HEK293 (cell line): ENCODE measurements at regions not wholly inside any gene's neighbourhood (a gene's known extent, or its start where the extent isn't known, plus 50 kb on each side); places are given as distances from the start of the nearest gene placed in this dataset.

Experiments used
- CTCF ChIA-PET: fragments of 350-600 bp; formaldehyde crosslinking; extraction: SDS; loops from one replicate; lab custom pipeline; 2021; ENCODE audit warnings: antibody characterized with exemption; lab: Yijun Ruan, JAX
- POLR2A ChIA-PET: fragments of 300-600 bp; formaldehyde crosslinking; extraction: SDS; loops from one replicate; lab custom pipeline; 2020; ENCODE audit warnings: antibody characterized with exemption, inconsistent platforms; lab: Yijun Ruan, JAX
- H3K27ac ChIP-seq: fragments of 200-500 bp; sonication (Bioruptor generic); 2 replicates; pipeline ENCODE4 v1.5.1; 2014; ENCODE audit warnings: low read depth, low read length, control low read depth, inconsistent platforms; ENCODE audit errors: extremely low read depth
- H3K36me3 ChIP-seq, 2 experiments: fragments of 200-500 bp in 1 of 2; sonication (Bioruptor generic) in 1 of 2; 1 replicate in 1 of 2; 2 replicates in 1 of 2; pipeline ENCODE4 v1.5.1; 2014 to 2017; ENCODE audit warnings: inconsistent platforms in 2 of 2, low read length in 2 of 2; ENCODE audit not compliant: control insufficient read depth in 2 of 2, insufficient read depth in 1 of 2
- H3K4me1 ChIP-seq: fragments of 200-500 bp; sonication (Bioruptor generic); 2 replicates; pipeline ENCODE4 v1.5.1; 2014; ENCODE audit warnings: mild to moderate bottlenecking, low read length, inconsistent platforms; ENCODE audit not compliant: control insufficient read depth, insufficient read depth
- H3K4me3 ChIP-seq: 2 replicates; pipeline ENCODE4 v1.5.1; 2011; ENCODE audit warnings: low read depth, mild to moderate bottlenecking, control low read depth, low read length, moderate library complexity
- H3K9me3 ChIP-seq: fragments of 200-500 bp; sonication (Bioruptor generic); 2 replicates; pipeline ENCODE4 v1.5.1; 2014; ENCODE audit warnings: low read depth, low read length, inconsistent platforms; ENCODE audit not compliant: control insufficient read depth, insufficient read depth
- BCL11B ChIP-seq: fragments of 450-650 bp; formaldehyde crosslinking; IDR thresholded peaks from 2 replicates; pipeline ENCODE4 v1.5.1; 2016; ENCODE audit warnings: low read depth, missing biosample characterization, missing genetic modification characterization
- KLF16 ChIP-seq: fragments of 450-650 bp; formaldehyde crosslinking; IDR thresholded peaks from 2 replicates; pipeline ENCODE4 v1.5.1; 2017; ENCODE audit warnings: missing biosample characterization, missing genetic modification characterization
- ZEB2 ChIP-seq: fragments of 450-650 bp; formaldehyde crosslinking; IDR thresholded peaks from 2 replicates; pipeline ENCODE4 v1.5.1; 2016; ENCODE audit warnings: missing biosample characterization, missing genetic modification characterization
- ZNF214 ChIP-seq: fragments of 450-650 bp; formaldehyde crosslinking; IDR thresholded peaks from 2 replicates; pipeline ENCODE4 v1.5.1; 2017; ENCODE audit warnings: missing biosample characterization, mild to moderate bottlenecking, missing genetic modification characterization, borderline replicate concordance
- ZNF223 ChIP-seq: fragments of 450-650 bp; formaldehyde crosslinking; IDR thresholded peaks from 2 replicates; pipeline ENCODE4 v1.5.1; 2016; ENCODE audit warnings: missing biosample characterization, missing genetic modification characterization
- ZNF248 ChIP-seq: fragments of 450-650 bp; formaldehyde crosslinking; IDR thresholded peaks from 2 replicates; pipeline ENCODE4 v1.5.1; 2017; ENCODE audit warnings: missing biosample characterization, missing genetic modification characterization
- ZNF341 ChIP-seq: fragments of 450-650 bp; formaldehyde crosslinking; IDR thresholded peaks from 2 replicates; pipeline ENCODE4; 2016; ENCODE audit warnings: low read depth, missing biosample characterization, missing genetic modification characterization
- ZNF350 ChIP-seq: fragments of 450-650 bp; formaldehyde crosslinking; IDR thresholded peaks from 2 replicates; pipeline ENCODE4 v1.5.0; 2017; ENCODE audit warnings: missing biosample characterization, mild to moderate bottlenecking, missing genetic modification characterization
- ZNF362 ChIP-seq: fragments of 450-650 bp; formaldehyde crosslinking; IDR thresholded peaks from 2 replicates; pipeline ENCODE4 v1.5.1; 2016; ENCODE audit warnings: missing biosample characterization, missing genetic modification characterization
- ZNF510 ChIP-seq: fragments of 450-650 bp; formaldehyde crosslinking; IDR thresholded peaks from 2 replicates; pipeline ENCODE4 v1.5.1; 2018; ENCODE audit warnings: mild to moderate bottlenecking, missing genetic modification characterization, missing biosample characterization; ENCODE audit not compliant: insufficient replicate concordance
- ZNF544 ChIP-seq: fragments of 450-650 bp; formaldehyde crosslinking; IDR thresholded peaks from 2 replicates; pipeline ENCODE4 v1.5.0; 2017; ENCODE audit warnings: missing biosample characterization, missing genetic modification characterization
- ZNF610 ChIP-seq: fragments of 450-650 bp; formaldehyde crosslinking; IDR thresholded peaks from 2 replicates; pipeline ENCODE4 v1.5.1; 2016; ENCODE audit warnings: missing biosample characterization, missing genetic modification characterization, borderline replicate concordance
- ZNF776 ChIP-seq: fragments of 450-650 bp; formaldehyde crosslinking; IDR thresholded peaks from 2 replicates; pipeline ENCODE4 v1.5.0; 2017; ENCODE audit warnings: missing biosample characterization, missing genetic modification characterization, borderline replicate concordance
- ZSCAN5A ChIP-seq: fragments of 450-650 bp; formaldehyde crosslinking; IDR thresholded peaks from 2 replicates; pipeline ENCODE4 v1.5.1; 2016; ENCODE audit warnings: missing biosample characterization, missing genetic modification characterization
- TF ChIP-seq, protein P1 (sequence below): fragments of 450-650 bp; formaldehyde crosslinking; IDR thresholded peaks from 2 replicates; pipeline ENCODE4 v1.5.1; 2016; ENCODE audit warnings: missing biosample characterization, missing genetic modification characterization
- TF ChIP-seq, protein P2 (sequence below): fragments of 450-650 bp; formaldehyde crosslinking; IDR thresholded peaks from 2 replicates; pipeline ENCODE4 v1.5.1; 2017; ENCODE audit warnings: missing biosample characterization, missing genetic modification characterization
- TF ChIP-seq, protein P3 (sequence below): fragments of 450-650 bp; formaldehyde crosslinking; IDR thresholded peaks from 2 replicates; pipeline ENCODE4 v1.5.1; 2016; ENCODE audit warnings: missing biosample characterization, missing genetic modification characterization
- TF ChIP-seq, protein P4 (sequence below): fragments of 450-650 bp; formaldehyde crosslinking; IDR thresholded peaks from 2 replicates; pipeline ENCODE4 v1.5.1; 2016; ENCODE audit warnings: missing biosample characterization, missing genetic modification characterization, borderline replicate concordance

- no peak for TF ChIP-seq ZEB2 (tag by site-specific recombination)
- no peak for TF ChIP-seq ZNF776 (tag by site-specific recombination)
- no peak for TF ChIP-seq ZNF214 (tag by site-specific recombination)
- TF ChIP-seq ZNF248 (tag by site-specific recombination) = no peak
- TF ChIP-seq ZNF223 (tag by site-specific recombination) = no peak
- TF ChIP-seq, protein P1, sequence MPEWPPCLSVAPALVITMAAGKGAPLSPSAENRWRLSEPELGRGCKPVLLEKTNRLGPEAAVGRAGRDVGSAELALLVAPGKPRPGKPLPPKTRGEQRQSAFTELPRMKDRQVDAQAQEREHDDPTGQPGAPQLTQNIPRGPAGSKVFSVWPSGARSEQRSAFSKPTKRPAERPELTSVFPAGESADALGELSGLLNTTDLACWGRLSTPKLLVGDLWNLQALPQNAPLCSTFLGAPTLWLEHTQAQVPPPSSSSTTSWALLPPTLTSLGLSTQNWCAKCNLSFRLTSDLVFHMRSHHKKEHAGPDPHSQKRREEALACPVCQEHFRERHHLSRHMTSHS (tag by site-specific recombination) = no peak
- TF ChIP-seq ZNF341 (tag by site-specific recombination) = no peak
- TF ChIP-seq, protein P2, sequence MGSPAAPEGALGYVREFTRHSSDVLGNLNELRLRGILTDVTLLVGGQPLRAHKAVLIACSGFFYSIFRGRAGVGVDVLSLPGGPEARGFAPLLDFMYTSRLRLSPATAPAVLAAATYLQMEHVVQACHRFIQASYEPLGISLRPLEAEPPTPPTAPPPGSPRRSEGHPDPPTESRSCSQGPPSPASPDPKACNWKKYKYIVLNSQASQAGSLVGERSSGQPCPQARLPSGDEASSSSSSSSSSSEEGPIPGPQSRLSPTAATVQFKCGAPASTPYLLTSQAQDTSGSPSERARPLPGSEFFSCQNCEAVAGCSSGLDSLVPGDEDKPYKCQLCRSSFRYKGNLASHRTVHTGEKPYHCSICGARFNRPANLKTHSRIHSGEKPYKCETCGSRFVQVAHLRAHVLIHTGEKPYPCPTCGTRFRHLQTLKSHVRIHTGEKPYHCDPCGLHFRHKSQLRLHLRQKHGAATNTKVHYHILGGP (tag by site-specific recombination) = no peak
- TF ChIP-seq ZSCAN5A = no peak
- no peak for TF ChIP-seq BCL11B
- TF ChIP-seq, protein P3, sequence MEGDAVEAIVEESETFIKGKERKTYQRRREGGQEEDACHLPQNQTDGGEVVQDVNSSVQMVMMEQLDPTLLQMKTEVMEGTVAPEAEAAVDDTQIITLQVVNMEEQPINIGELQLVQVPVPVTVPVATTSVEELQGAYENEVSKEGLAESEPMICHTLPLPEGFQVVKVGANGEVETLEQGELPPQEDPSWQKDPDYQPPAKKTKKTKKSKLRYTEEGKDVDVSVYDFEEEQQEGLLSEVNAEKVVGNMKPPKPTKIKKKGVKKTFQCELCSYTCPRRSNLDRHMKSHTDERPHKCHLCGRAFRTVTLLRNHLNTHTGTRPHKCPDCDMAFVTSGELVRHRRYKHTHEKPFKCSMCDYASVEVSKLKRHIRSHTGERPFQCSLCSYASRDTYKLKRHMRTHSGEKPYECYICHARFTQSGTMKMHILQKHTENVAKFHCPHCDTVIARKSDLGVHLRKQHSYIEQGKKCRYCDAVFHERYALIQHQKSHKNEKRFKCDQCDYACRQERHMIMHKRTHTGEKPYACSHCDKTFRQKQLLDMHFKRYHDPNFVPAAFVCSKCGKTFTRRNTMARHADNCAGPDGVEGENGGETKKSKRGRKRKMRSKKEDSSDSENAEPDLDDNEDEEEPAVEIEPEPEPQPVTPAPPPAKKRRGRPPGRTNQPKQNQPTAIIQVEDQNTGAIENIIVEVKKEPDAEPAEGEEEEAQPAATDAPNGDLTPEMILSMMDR (tag by site-specific recombination) = no peak
- no peak for TF ChIP-seq ZNF510 (tag by site-specific recombination)
- TF ChIP-seq ZNF610 (tag by site-specific recombination) = no peak
- TF ChIP-seq, protein P4, sequence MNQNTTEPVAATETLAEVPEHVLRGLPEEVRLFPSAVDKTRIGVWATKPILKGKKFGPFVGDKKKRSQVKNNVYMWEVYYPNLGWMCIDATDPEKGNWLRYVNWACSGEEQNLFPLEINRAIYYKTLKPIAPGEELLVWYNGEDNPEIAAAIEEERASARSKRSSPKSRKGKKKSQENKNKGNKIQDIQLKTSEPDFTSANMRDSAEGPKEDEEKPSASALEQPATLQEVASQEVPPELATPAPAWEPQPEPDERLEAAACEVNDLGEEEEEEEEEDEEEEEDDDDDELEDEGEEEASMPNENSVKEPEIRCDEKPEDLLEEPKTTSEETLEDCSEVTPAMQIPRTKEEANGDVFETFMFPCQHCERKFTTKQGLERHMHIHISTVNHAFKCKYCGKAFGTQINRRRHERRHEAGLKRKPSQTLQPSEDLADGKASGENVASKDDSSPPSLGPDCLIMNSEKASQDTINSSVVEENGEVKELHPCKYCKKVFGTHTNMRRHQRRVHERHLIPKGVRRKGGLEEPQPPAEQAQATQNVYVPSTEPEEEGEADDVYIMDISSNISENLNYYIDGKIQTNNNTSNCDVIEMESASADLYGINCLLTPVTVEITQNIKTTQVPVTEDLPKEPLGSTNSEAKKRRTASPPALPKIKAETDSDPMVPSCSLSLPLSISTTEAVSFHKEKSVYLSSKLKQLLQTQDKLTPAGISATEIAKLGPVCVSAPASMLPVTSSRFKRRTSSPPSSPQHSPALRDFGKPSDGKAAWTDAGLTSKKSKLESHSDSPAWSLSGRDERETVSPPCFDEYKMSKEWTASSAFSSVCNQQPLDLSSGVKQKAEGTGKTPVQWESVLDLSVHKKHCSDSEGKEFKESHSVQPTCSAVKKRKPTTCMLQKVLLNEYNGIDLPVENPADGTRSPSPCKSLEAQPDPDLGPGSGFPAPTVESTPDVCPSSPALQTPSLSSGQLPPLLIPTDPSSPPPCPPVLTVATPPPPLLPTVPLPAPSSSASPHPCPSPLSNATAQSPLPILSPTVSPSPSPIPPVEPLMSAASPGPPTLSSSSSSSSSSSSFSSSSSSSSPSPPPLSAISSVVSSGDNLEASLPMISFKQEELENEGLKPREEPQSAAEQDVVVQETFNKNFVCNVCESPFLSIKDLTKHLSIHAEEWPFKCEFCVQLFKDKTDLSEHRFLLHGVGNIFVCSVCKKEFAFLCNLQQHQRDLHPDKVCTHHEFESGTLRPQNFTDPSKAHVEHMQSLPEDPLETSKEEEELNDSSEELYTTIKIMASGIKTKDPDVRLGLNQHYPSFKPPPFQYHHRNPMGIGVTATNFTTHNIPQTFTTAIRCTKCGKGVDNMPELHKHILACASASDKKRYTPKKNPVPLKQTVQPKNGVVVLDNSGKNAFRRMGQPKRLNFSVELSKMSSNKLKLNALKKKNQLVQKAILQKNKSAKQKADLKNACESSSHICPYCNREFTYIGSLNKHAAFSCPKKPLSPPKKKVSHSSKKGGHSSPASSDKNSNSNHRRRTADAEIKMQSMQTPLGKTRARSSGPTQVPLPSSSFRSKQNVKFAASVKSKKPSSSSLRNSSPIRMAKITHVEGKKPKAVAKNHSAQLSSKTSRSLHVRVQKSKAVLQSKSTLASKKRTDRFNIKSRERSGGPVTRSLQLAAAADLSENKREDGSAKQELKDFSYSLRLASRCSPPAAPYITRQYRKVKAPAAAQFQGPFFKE (tag by site-specific recombination) = no peak
- no peak for TF ChIP-seq ZNF362
- TF ChIP-seq ZNF544 (tag by site-specific recombination) = no peak
- TF ChIP-seq ZNF350 (tag by site-specific recombination) = no peak
- no peak for TF ChIP-seq KLF16
- CTCF ChIA-PET = interaction anchor here (0.5 to 0.9 kb wide), 3 partner anchors 253 to 613 kb away, joined by 3 to 4 read pairs (median 3); no protein-coding TSS in a partner anchor
- H3K4me1 ChIP-seq = no peaks in the 10 kb centered on the region
- H3K36me3 ChIP-seq = no peaks in the 10 kb centered on the region
- POLR2A ChIA-PET = no interaction called here
- H3K4me3 ChIP-seq = no peak overlapping the region
- no peak overlapping the region for H3K27ac ChIP-seq
- no peaks in the 10 kb centered on the region for H3K9me3 ChIP-seq
Observed at GRCh38 chr9:109568089-109568488, 70.0 kb upstream of the PTPN3 start.
